Stomach (tissue), 8 donors: ENCODE measurements at regions not wholly inside any gene's neighbourhood (a gene's known extent, or its start where the extent isn't known, plus 50 kb on each side); places are given as distances from the start of the nearest gene placed in this dataset.

Experiments used
- DNase-seq, 2 donors: peaks; one replicate each; pipeline versions ENCODE4 v3.0.0 to v3.0.0-alpha.2; 2013 to 2019
- H3K27ac ChIP-seq, 5 donors: fragments of 200-600 bp in 4 of 5; sonication (generic) in 4 of 5; one replicate each; pipeline ENCODE4 v1.5.1; 2013 to 2019; ENCODE audit warnings: mild to moderate bottlenecking in 1 of 5, moderate library complexity in 1 of 5
- H3K27me3 ChIP-seq, 3 donors: fragments of 200-600 bp; sonication (generic); one replicate each; pipeline ENCODE4 v1.5.1; 2017 to 2019; ENCODE audit warnings: mixed run types in 1 of 3
- H3K36me3 ChIP-seq, 4 donors: fragments of 200-600 bp; sonication (generic); 1 replicate in 3 of 4; 2 replicates in 1 of 4; pipeline ENCODE4 v1.5.1; 2016 to 2019
- H3K4me1 ChIP-seq, 4 donors: fragments of 200-600 bp; sonication (generic); one replicate each; pipeline ENCODE4 v1.5.1; 2016 to 2019
- H3K4me3 ChIP-seq, 4 donors: fragments of 200-600 bp; sonication (generic) in 3 of 4; one replicate each; pipeline ENCODE4 v1.5.1; 2016 to 2019; ENCODE audit warnings: mild to moderate bottlenecking in 1 of 4
- H3K9me3 ChIP-seq, 4 donors: fragments of 200-600 bp; sonication (generic); one replicate each; pipeline ENCODE4 v1.5.1; 2016 to 2019
- EP300 ChIP-seq: sonication (generic); formaldehyde crosslinking; IDR thresholded peaks from one replicate; pipeline ENCODE4 v1.6.1; 2017; ENCODE audit warnings: antibody characterized with exemption
- POLR2A ChIP-seq, 4 donors: fragments of 450-650 bp; IDR thresholded peaks; one replicate each; pipeline ENCODE4 v1.6.1; 2016; ENCODE audit warnings: antibody characterized with exemption in 4 of 4, control low read depth in 2 of 4, mild to moderate bottlenecking in 1 of 4, moderate library complexity in 1 of 4
- POLR2AphosphoS5 ChIP-seq, 3 donors: sonication (generic); formaldehyde crosslinking; IDR thresholded peaks; one replicate each; pipeline ENCODE4 v1.6.1; 2016; ENCODE audit warnings: antibody characterized with exemption in 3 of 3
- WGBS, 5 donors: extraction: QIAGEN DNeasy Blood & Tissue Kit in 3 of 5; methylation state at CpG; one replicate each; pipeline versions ENCODE4 v1.1.5 to v1.1.7; 2013 to 2018; 5-methylcytosine and 5-hydroxymethylcytosine counted together
- intact Hi-C: fragments of 100-400 bp; cut with DNase I; formaldehyde crosslinking; loops from one replicate; pipeline ENCODE4 v1.15.1; 2023; ENCODE audit warnings: low total_unique reads
- TF ChIP-seq, protein P1 (sequence below), 7 experiments: fragments of 450-650 bp in 4 of 7; fragments of 200-600 bp in 3 of 7; sonication (generic) in 3 of 7; IDR thresholded peaks; one replicate each; pipeline ENCODE4 v1.5.1; 2016 to 2019; ENCODE audit warnings: antibody characterized with exemption in 7 of 7, control low read depth in 2 of 7, mild to moderate bottlenecking in 1 of 7
- donor health status: healthy with polysubstance abuse.
- donor health status: Bipolar disorder and iron deficiency.
- donor health status: healthy.

DNA sequence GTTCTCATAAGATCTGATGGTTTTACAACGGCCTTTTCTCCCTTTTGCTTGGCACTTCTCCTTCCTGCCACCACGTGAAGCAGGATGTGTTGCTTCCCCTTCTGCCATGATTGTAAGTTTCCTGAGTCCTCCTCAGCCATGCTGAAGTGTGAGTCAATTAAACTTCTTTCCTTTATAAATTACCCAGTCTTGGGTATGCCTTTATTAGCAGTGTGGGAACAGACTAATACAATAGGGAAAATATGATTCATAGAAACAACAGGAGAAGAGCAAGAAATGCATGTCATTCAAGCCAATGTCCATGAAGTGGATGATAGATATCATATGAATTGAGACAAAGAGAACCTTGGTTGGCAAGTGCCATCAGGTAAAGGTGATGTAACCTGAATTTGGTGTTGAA, 128.3 kb upstream of the HAPLN1 start:
- no peaks in the 10 kb centered on the region for H3K9me3 ChIP-seq
- intact Hi-C loops = no loop called here

DNA sequence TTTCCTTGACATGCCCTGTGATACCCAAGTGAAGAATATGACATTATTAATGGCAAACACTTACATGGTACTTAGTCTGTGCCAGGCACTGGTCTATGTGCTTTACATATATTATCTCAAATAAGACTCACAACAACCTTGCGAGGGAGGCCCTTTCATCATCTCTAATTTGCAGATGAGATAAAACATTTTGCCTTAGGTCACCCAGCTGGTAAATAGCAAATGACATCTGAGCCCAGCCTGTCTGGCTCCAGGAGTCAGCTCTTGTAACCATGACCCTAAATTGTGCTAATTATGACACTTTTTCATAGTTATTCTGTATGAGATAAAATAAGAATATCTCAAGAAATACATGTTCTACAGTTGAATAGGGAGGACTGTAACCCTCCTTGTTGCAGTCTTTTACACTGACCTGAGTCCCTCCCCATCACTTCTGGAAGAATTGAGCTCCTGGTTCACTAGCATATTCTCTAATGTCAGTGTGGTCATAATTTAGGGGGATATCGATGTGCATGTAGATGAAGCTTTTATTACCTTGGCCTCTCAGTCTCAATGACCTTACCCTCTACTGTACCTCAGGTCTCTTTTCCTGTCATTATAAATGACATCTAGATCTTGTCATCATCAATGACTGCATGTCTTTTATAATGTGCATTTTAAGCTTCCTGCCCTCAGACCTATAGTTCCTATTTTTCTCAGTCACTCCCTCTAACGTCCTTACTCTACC, 126.1 kb upstream of the HAPLN1 start:
- Histone ChIP-seq H3K4me3 (no peak overlapping the region), H3K27me3 (no peaks in the 10 kb centered on the region), H3K4me1 (peaks cover 0 to 9% (median 0%) of the 10 kb centered on the region in 4 donors), H3K9me3 (no peaks in the 10 kb centered on the region), H3K27ac (no peak overlapping the region), H3K36me3 (no peaks in the 10 kb centered on the region)
- no peak for DNase-seq
- 73 to 81% (median 75%) methylated on average over 3 of the region's 3 CpGs for WGBS, 5 donors
- intact Hi-C loops = no loop called here
- TF ChIP-seq POLR2A (IDR thresholded peaks at IDR 0.05) (no peak), EP300 (no peak), POLR2AphosphoS5 (IDR thresholded peaks at IDR 0.05) (no peak)
- TF ChIP-seq, protein P1, sequence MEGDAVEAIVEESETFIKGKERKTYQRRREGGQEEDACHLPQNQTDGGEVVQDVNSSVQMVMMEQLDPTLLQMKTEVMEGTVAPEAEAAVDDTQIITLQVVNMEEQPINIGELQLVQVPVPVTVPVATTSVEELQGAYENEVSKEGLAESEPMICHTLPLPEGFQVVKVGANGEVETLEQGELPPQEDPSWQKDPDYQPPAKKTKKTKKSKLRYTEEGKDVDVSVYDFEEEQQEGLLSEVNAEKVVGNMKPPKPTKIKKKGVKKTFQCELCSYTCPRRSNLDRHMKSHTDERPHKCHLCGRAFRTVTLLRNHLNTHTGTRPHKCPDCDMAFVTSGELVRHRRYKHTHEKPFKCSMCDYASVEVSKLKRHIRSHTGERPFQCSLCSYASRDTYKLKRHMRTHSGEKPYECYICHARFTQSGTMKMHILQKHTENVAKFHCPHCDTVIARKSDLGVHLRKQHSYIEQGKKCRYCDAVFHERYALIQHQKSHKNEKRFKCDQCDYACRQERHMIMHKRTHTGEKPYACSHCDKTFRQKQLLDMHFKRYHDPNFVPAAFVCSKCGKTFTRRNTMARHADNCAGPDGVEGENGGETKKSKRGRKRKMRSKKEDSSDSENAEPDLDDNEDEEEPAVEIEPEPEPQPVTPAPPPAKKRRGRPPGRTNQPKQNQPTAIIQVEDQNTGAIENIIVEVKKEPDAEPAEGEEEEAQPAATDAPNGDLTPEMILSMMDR (IDR thresholded peaks at IDR 0.05) = no peak

More for the DNA sequence above, 128.3 kb upstream of the HAPLN1 start:
- no peaks in the 10 kb centered on the region for H3K36me3 ChIP-seq
- TF ChIP-seq, protein P1 (IDR thresholded peaks at IDR 0.05) = no peak
- TF ChIP-seq EP300 = no peak
- TF ChIP-seq POLR2AphosphoS5 (IDR thresholded peaks at IDR 0.05) = no peak
- no peak for TF ChIP-seq POLR2A (IDR thresholded peaks at IDR 0.05)
- no peak for DNase-seq
- no peaks in the 10 kb centered on the region for H3K27me3 ChIP-seq
- H3K4me3 ChIP-seq = no peak overlapping the region
- H3K4me1 ChIP-seq = peaks cover 0 to 9% (median 0%) of the 10 kb centered on the region in 4 donors
- 64 to 69% (median 65%) methylated on average over 2 of the region's 2 CpGs for WGBS, 5 donors
- H3K27ac ChIP-seq = no peak overlapping the region

DNA sequence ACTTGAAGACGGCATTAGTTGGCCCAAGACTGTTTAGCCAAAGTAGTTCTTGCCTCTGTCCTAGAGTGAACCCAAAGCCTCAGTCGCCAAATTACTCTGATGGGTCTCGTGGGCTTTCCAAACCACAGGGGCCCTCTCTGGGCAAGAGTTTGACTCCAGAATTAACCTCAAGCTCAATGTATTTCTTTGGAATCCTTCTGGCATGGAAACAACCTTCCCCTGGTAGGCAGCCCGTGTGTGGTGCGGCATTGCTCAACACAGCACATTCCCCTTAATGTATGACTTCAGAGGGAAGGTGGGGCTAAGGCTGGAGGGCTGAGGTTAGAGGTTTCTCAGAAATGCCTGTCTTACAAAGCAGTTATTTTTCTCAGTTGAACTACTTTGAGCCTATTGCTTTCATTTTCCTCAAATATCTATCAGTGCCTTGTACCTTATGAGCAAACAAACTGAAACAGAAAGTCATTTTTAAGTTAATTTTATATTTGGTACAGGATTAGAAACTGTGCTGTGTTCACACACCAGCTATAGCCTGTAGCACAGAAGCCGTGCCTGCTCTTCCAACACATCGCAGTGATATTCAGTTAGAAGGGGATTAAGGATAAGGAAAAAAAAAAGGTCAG, 123.9 kb upstream of the HAPLN1 start:
- DNase-seq = peak in 1 of 2 donors; percentile 43
- intact Hi-C loops = no loop called here
- WGBS, 5 donors = 49 to 66% (median 62%) methylated on average over 5 to 7 of the region's 7 CpGs

GRCh38 chr5:83839788-83840187, 119.1 kb upstream of the HAPLN1 start:
- no peak for DNase-seq
- Histone ChIP-seq H3K27ac (no peak overlapping the region), H3K27me3 (no peaks in the 10 kb centered on the region), H3K9me3 (no peaks in the 10 kb centered on the region), H3K36me3 (no peaks in the 10 kb centered on the region), H3K4me3 (no peak overlapping the region), H3K4me1 (peaks cover 0 to 3% (median 0%) of the 10 kb centered on the region in 4 donors)
- TF ChIP-seq POLR2A (IDR thresholded peaks at IDR 0.05) = no peak
- TF ChIP-seq POLR2AphosphoS5 (IDR thresholded peaks at IDR 0.05) = no peak
- TF ChIP-seq EP300 = no peak
- TF ChIP-seq, protein P1 (IDR thresholded peaks at IDR 0.05) = no peak
- 92 to 98% (median 96%) methylated on average over 3 of the region's 3 CpGs for WGBS, 5 donors
- intact Hi-C loops = no loop called here

More for the DNA sequence above, 123.9 kb upstream of the HAPLN1 start:
- H3K36me3 ChIP-seq = no peaks in the 10 kb centered on the region
- H3K27ac ChIP-seq = peak overlapping the region in 1 of 5 donors; percentile 16
- no peak overlapping the region for H3K4me3 ChIP-seq
- H3K9me3 ChIP-seq = no peaks in the 10 kb centered on the region
- no peak for TF ChIP-seq POLR2AphosphoS5 (IDR thresholded peaks at IDR 0.05)
- TF ChIP-seq, protein P1 (IDR thresholded peaks at IDR 0.05) = no peak
- no peak for TF ChIP-seq EP300
- TF ChIP-seq POLR2A (IDR thresholded peaks at IDR 0.05) = no peak
- H3K27me3 ChIP-seq = no peaks in the 10 kb centered on the region
- H3K4me1 ChIP-seq = peaks cover 0 to 9% (median 0%) of the 10 kb centered on the region in 4 donors
